ENCODE measurements at regions not wholly inside any gene's neighbourhood (a gene's known extent, or its start where the extent isn't known, plus 50 kb on each side); places are given as distances from the start of the nearest gene placed in this dataset.

DNA sequence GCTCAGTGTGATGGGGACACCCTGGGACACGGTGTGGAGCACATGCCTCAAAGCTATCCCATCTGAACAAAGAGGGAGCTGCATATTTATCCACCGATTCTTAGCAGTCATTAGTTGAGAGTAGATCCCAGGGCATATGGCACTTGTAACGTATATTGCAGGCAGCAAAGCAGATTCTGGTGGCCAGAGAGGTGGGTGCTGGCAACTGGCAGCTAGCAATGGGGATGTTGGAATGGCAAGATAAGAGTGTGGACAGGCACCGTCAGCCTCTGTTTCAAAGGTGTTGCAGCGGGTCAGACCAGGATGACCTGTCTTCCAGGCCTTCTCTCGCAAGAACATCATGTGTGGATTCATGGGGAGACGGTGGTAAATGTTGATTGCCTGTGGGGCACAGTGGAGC is 54.0 kb upstream of the ADRA1D start:
- no peak for DNase-seq (ENCODE audit: low read depth in 2 of 2)

DNA sequence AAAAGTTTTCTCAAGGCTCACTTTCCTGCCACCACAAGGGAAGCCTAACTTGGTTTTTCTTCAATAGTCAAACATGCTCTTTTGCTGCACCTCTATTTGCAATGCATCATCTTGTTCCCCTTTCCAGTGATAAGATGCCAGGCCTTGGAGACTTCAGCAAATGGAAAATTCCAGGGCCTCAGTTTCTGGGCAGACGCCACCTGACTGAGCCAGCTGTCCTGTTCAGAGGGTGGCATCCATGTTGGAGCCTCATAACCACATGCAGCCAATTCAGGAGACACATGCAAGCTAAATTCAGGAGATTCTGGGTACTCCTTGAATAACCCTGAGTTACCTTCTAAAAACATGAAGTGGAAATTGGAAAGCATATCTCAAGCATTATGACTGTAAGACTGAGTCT is 51.8 kb upstream of the ADRA1D start:
- DNase-seq (ENCODE audit: low read depth in 2 of 2), result no peak

DNA sequence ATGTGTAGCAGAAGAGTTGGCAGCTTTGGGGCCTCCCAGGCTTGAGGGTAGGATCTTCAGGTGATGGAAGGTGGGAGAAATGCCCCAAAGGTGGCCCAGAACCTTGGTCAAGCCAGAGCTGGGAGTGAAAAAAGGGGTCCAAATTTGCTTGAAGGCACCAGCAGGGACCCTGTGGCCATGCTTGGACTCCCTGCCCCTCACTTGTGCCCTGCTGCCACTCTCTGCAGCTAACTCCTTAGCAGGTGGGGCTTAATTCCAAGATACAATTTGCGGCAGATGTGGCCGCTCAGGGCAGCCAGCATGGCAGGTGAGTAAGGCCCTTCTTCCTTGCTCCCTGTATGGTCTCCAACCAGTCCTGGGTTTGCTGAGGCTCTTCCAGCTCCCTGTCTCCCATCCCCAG is 51.3 kb upstream of the ADRA1D start:
- no peak for DNase-seq (ENCODE audit: low read depth in 2 of 2)

DNA sequence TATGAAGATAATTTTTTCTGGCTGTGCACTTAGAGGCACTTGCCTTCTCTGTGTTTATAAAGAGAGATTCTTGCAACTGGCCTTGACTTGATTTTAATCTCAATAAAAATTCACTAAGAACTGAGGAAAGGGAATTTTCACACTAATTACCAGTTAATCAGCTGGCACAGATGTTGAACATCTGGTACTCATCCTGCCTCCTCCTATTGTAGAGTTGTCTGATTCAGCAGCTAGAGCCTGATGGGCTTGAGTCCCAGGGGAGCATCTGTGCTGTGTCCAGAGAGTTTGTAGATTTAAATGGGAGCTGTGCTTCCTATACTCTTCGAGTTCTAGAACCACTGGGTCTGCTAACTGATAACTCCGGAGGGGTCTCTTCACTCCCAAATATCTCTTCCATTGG is 50.7 kb upstream of the ADRA1D start:
- DNase-seq (ENCODE audit: low read depth in 2 of 2), result no peak

DNA sequence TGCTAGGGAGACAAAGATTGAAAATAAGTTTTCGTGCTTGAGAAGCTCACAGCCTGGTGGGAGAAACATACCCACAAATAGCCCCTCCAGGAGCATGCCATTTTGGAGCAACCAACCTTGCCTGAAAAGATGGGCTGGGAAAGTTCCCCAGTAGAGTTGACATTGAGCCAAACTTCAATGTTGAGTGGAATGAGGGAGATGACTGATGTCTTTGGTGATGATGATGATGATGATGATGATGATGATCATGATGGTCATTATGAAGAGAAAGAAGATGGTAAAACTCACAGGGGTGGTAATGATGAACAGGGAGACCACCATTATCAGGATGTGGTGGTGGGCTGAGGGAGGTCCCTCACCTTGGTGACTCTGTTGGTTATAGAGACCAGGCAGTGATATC is 50.1 kb upstream of the ADRA1D start:
- DNase-seq (ENCODE audit: low read depth in 2 of 2), result no peak

All from activated CD4-positive, alpha-beta T cell treated with anti-CD3 and anti-CD28 coated beads for 24 hours (primary cell).